PC-9 (cell line): ENCODE measurements at regions not wholly inside any gene's neighbourhood (a gene's known extent, or its start where the extent isn't known, plus 50 kb on each side); places are given as distances from the start of the nearest gene placed in this dataset.

Experiments used
- BruUV-seq: library from RNA; stranded (reverse); fragments of 400-500 nt; replicated peaks from 2 replicates; lab custom pipeline; 2021; lab: Mats Ljungman, UMichigan
- CTCF ChIA-PET: fragments of 300-600 bp; sonication (Branson Sonifier 250); formaldehyde crosslinking; loops from one replicate; lab custom pipeline; 2022; ENCODE audit warnings: antibody characterized with exemption; lab: Charles Lee
- POLR2A ChIA-PET: fragments of 300-600 bp; sonication (Branson Sonifier 250); formaldehyde crosslinking; loops from one replicate; lab custom pipeline; 2022; ENCODE audit warnings: antibody characterized with exemption; ENCODE audit not compliant: unreplicated experiment; lab: Charles Lee
- DNase-seq, 2 experiments: peaks; one replicate each; pipeline versions ENCODE4 v3.0.0 to v3.0.0-alpha.2; 2015 to 2022; ENCODE audit warnings: mixed read lengths in 1 of 2
- H2AFZ ChIP-seq: fragments of 200-600 bp; sonication (generic); 2 replicates; pipeline ENCODE4 v1.8.1; 2017; ENCODE audit warnings: antibody characterized with exemption
- H3F3A ChIP-seq: fragments of 200-600 bp; sonication (generic); 2 replicates; pipeline ENCODE4 v1.8.1; 2017; ENCODE audit warnings: antibody characterized with exemption, mild to moderate bottlenecking, low read depth; ENCODE audit not compliant: insufficient read depth
- H3K27ac ChIP-seq: fragments of 200-600 bp; sonication (generic); 2 replicates; pipeline ENCODE4 v1.6.1; 2016; ENCODE audit warnings: mixed run types
- H3K27me3 ChIP-seq: fragments of 200-600 bp; sonication (generic); 2 replicates; pipeline ENCODE4 v1.6.1; 2016; ENCODE audit warnings: low read depth, mixed run types; ENCODE audit not compliant: insufficient read depth
- H3K36me3 ChIP-seq: fragments of 200-600 bp; sonication (generic); 2 replicates; pipeline ENCODE4 v1.6.1; 2016; ENCODE audit warnings: low read depth, mixed run types
- H3K4me1 ChIP-seq: fragments of 200-600 bp; sonication (generic); replicated peaks from 2 replicates; pipeline ENCODE4 v1.6.1; 2016; ENCODE audit warnings: mixed run types; ENCODE audit not compliant: insufficient read depth
- H3K4me2 ChIP-seq: fragments of 200-600 bp; sonication (generic); 2 replicates; pipeline ENCODE4 v1.6.1; 2017; ENCODE audit warnings: mixed run types
- H3K4me3 ChIP-seq: fragments of 200-600 bp; sonication (generic); 2 replicates; pipeline ENCODE4 v1.6.1; 2016; ENCODE audit warnings: mixed run types
- H3K79me2 ChIP-seq: fragments of 200-600 bp; sonication (generic); 2 replicates; pipeline ENCODE4 v1.6.1; 2017; ENCODE audit warnings: low read depth, mixed run types
- H3K9me2 ChIP-seq: fragments of 200-600 bp; sonication (generic); 2 replicates; pipeline ENCODE4 v1.8.1; 2017; ENCODE audit warnings: mild to moderate bottlenecking; ENCODE audit not compliant: insufficient read depth
- H3K9me3 ChIP-seq: fragments of 200-600 bp; sonication (generic); 2 replicates; pipeline ENCODE4 v1.8.1; 2016; ENCODE audit warnings: low read depth; ENCODE audit not compliant: insufficient read depth
- H4K20me1 ChIP-seq: fragments of 200-600 bp; sonication (generic); 2 replicates; pipeline ENCODE4 v1.8.1; 2017; ENCODE audit not compliant: insufficient read depth
- CTCF ChIP-seq: fragments of 200-600 bp; sonication (generic); conservative IDR thresholded peaks from 2 replicates; pipeline ENCODE4 v1.6.1; 2017; ENCODE audit warnings: mixed run types, antibody characterized with exemption, mild to moderate bottlenecking, moderate library complexity
- EZH2 ChIP-seq: fragments of 200-600 bp; sonication (generic); IDR thresholded peaks from 2 replicates; pipeline ENCODE4 v1.8.0; 2017; ENCODE audit warnings: antibody characterized with exemption, low read depth
- intact Hi-C: fragments of 100-400 bp; cut with micrococcal nuclease; formaldehyde crosslinking; loops from one replicate; pipeline ENCODE4 v1.10.0; 2022; ENCODE audit not compliant: unreplicated experiment

- intact Hi-C loops = no loop called here
- Histone ChIP-seq H3K36me3 (no peaks in the 10 kb centered on the region), H3F3A (no peaks in the 10 kb centered on the region), H3K27me3 (no peaks in the 10 kb centered on the region), H3K4me3 (no peak overlapping the region), H3K79me2 (no peaks in the 10 kb centered on the region), H3K27ac (no peak overlapping the region), H3K9me3 (no peaks in the 10 kb centered on the region), H3K9me2 (no peaks in the 10 kb centered on the region), H2AFZ (no peak overlapping the region), H3K4me2 (no peak overlapping the region), H3K4me1 (no peaks in the 10 kb centered on the region), H4K20me1 (no peaks in the 10 kb centered on the region)
- TF ChIP-seq CTCF = no peak
- no peak for TF ChIP-seq EZH2
- DNase-seq = no peak
- ChIA-PET CTCF (no interaction called here), POLR2A (no interaction called here)
- no TSS peak for BruUV-seq
Measured at GRCh38 chr14:38129192-38129591, 78.5 kb upstream of the SSTR1 start.

DNA sequence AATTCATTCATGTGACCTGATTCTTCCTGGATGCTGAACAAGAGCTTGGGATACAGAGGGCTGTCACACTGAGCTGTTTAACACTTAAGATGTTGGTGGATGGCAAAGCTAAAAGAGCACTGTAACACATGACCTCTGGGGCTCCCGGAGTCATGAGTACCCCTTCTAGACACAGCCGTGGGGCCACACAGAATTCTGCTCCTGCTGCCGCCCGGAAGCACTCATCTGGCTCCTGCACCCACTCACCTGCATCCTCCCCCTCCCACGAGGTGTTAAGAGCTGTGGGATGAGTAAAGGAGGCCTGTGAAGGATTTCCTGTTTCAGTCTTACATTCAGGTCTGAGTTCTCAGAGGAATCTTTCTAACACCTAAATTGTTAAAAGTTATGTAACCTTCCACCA lies 78.0 kb upstream of the SSTR1 start:
- ChIA-PET CTCF (no interaction called here), POLR2A (no interaction called here)
- TF ChIP-seq EZH2 (no peak), CTCF (no peak)
- BruUV-seq = no TSS peak
- Histone ChIP-seq H3K9me2 (no peaks in the 10 kb centered on the region), H3K4me2 (no peak overlapping the region), H3K27me3 (no peaks in the 10 kb centered on the region), H3K79me2 (no peaks in the 10 kb centered on the region), H4K20me1 (no peaks in the 10 kb centered on the region), H3K36me3 (no peaks in the 10 kb centered on the region), H3K27ac (no peak overlapping the region), H3K9me3 (no peaks in the 10 kb centered on the region), H3K4me1 (no peaks in the 10 kb centered on the region), H3K4me3 (no peak overlapping the region), H2AFZ (no peak overlapping the region), H3F3A (no peaks in the 10 kb centered on the region)
- no peak for DNase-seq
- intact Hi-C loops = no loop called here

- intact Hi-C loops = no loop called here
- H3K4me1 ChIP-seq = peaks cover 4% of the 10 kb centered on the region; the same call in 1 of the 2 replicates
- no peak overlapping the region for H2AFZ ChIP-seq
- H3K9me2 ChIP-seq = no peaks in the 10 kb centered on the region
- no peak overlapping the region for H3K4me3 ChIP-seq
- no peaks in the 10 kb centered on the region for H3K9me3 ChIP-seq
- POLR2A ChIA-PET = no interaction called here
- TF ChIP-seq CTCF = no peak
- no peak for TF ChIP-seq EZH2
- no peaks in the 10 kb centered on the region for H3K27me3 ChIP-seq
- no peak overlapping the region for H3K27ac ChIP-seq
- no peak overlapping the region for H3K4me2 ChIP-seq
- H3K36me3 ChIP-seq = no peaks in the 10 kb centered on the region
- H3F3A ChIP-seq = no peaks in the 10 kb centered on the region
- no peaks in the 10 kb centered on the region for H3K79me2 ChIP-seq
- DNase-seq = no peak
- CTCF ChIA-PET = no interaction called here
- BruUV-seq = no TSS peak
- H4K20me1 ChIP-seq = no peaks in the 10 kb centered on the region
Measured at GRCh38 chr14:38134416-38135030, 73.2 kb upstream of the SSTR1 start.
